Common myeloid progenitor, CD34-positive (primary cell): ENCODE measurements at regions not wholly inside any gene's neighbourhood (a gene's known extent, or its start where the extent isn't known, plus 50 kb on each side); places are given as distances from the start of the nearest gene placed in this dataset.

Source experiments
- CTCF ChIA-PET: fragments of 350-600 bp; sonication (Branson Sonifier 250); formaldehyde crosslinking; loops from one replicate; lab custom pipeline; 2021; ENCODE audit warnings: antibody characterized with exemption; lab: Charles Lee
- POLR2A ChIA-PET: fragments of 350-600 bp; sonication (Branson Sonifier 250); formaldehyde crosslinking; loops from one replicate; lab custom pipeline; 2021; ENCODE audit warnings: antibody characterized with exemption; lab: Charles Lee
- DNase-seq, 3 donors: peaks; one replicate each; pipeline versions ENCODE4 v3.0.0 to v3.0.0-alpha.2; 2013
- H3K27ac ChIP-seq, 2 experiments: 1 replicate in 1 of 2; 2 replicates in 1 of 2; pipeline ENCODE4 v1.7.0; 2013; ENCODE audit warnings: inconsistent platforms in 2 of 2, low read length in 2 of 2, mild to moderate bottlenecking in 2 of 2, low read depth in 1 of 2, moderate library complexity in 1 of 2; ENCODE audit not compliant: severe bottlenecking in 2 of 2, insufficient read depth in 1 of 2, poor library complexity in 1 of 2
- H3K27me3 ChIP-seq, 5 experiments: replicated peaks in 2 of 5; 1 replicate in 3 of 5; 2 replicates in 2 of 5; pipeline versions ENCODE4 v1.6.1 to v1.7.0; 2013; ENCODE audit warnings: low read length in 4 of 5, mild to moderate bottlenecking in 2 of 5, moderate library complexity in 2 of 5, inconsistent platforms in 1 of 5; ENCODE audit not compliant: insufficient read depth in 5 of 5, control insufficient read depth in 4 of 5
- H3K36me3 ChIP-seq, 4 experiments: 1 replicate in 2 of 4; 2 replicates in 2 of 4; pipeline versions ENCODE4 v1.6.1 to v1.7.0; 2013; ENCODE audit warnings: low read length in 3 of 4, control low read depth in 1 of 4, mild to moderate bottlenecking in 1 of 4; ENCODE audit not compliant: control insufficient read depth in 4 of 4, insufficient read depth in 4 of 4
- H3K4me1 ChIP-seq, 4 experiments: 1 replicate in 3 of 4; 2 replicates in 1 of 4; pipeline versions ENCODE4 v1.6.1 to v1.7.1; 2013; ENCODE audit warnings: low read length in 3 of 4, mild to moderate bottlenecking in 3 of 4, control low read depth in 1 of 4, inconsistent platforms in 1 of 4, moderate library complexity in 1 of 4; ENCODE audit not compliant: control insufficient read depth in 4 of 4, insufficient read depth in 4 of 4; ENCODE audit errors: control extremely low read depth in 1 of 4
- H3K4me3 ChIP-seq, 7 experiments: 1 replicate in 4 of 7; 2 replicates in 3 of 7; pipeline versions ENCODE4 v1.5.1 to v1.7.0; 2013; ENCODE audit warnings: mild to moderate bottlenecking in 7 of 7, low read length in 6 of 7, moderate library complexity in 6 of 7, inconsistent platforms in 2 of 7, low read depth in 2 of 7, control low read depth in 1 of 7; ENCODE audit not compliant: insufficient read depth in 4 of 7, control insufficient read depth in 1 of 7; ENCODE audit errors: extremely low read depth in 1 of 7
- H3K9me3 ChIP-seq, 5 experiments: 1 replicate in 4 of 5; 2 replicates in 1 of 5; pipeline versions ENCODE4 v1.6.1 to v1.7.1; 2013; ENCODE audit warnings: low read length in 4 of 5, mild to moderate bottlenecking in 2 of 5, inconsistent platforms in 1 of 5, low read depth in 1 of 5, moderate library complexity in 1 of 5; ENCODE audit not compliant: control insufficient read depth in 4 of 5, insufficient read depth in 2 of 5; ENCODE audit errors: control extremely low read depth in 1 of 5
- WGBS: methylation state at CpG from one replicate; pipeline ENCODE4 v1.1.5; 2013; ENCODE audit not compliant: insufficient coverage; 5-methylcytosine and 5-hydroxymethylcytosine counted together

DNA sequence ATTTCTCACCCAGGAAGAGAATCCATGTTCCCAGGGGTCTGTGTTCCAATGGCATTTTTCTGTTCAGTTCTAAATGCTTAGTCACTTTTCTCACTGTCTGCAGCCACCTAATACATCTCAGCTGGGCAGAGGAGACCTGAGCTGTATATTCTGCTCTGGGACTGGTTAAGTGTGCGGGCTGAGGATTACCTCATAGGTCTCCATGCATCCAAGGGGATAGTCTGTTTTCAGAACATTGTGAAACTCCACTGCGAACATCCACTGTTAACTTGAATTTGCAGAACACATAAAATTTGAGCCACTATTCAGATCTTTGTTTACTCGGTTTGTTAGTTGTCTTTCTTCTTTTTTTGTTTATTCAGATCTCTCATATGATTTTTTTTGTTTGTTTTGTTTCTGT lies 947.1 kb downstream of the TFAP2A start:
- POLR2A ChIA-PET = no interaction called here
- no peaks in the 10 kb centered on the region for H3K36me3 ChIP-seq

DNA sequence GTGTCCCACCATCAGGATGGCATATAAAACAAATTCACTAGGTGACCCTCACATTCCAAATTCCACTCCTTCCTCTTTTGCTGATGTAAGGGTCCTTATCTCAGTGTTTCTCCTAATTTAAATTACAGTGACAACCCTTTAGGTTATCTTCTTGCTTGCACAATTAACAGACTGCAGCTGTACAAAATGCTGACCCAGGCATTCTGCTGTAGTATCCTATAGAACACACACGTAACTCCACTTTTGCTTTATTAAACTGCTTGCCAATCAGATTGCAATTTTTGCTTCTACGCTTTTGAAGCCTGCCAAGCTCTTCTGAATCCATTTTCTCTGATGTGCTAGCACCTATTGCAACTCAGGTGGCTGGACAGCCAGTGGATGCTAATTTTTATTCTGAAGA lies 950.3 kb downstream of the TFAP2A start:
- DNase-seq = no peak
- CTCF ChIA-PET = no interaction called here

More for the DNA sequence above, 947.1 kb downstream of the TFAP2A start:
- Histone ChIP-seq H3K27me3 (no peaks in the 10 kb centered on the region), H3K27ac (no peak overlapping the region), H3K4me3 (no peak overlapping the region), H3K9me3 (no peaks in the 10 kb centered on the region), H3K4me1 (no peaks in the 10 kb centered on the region)
- DNase-seq = no peak
- WGBS = 100% methylated on average over 2 of the region's 3 CpGs
- CTCF ChIA-PET = no interaction called here

DNA sequence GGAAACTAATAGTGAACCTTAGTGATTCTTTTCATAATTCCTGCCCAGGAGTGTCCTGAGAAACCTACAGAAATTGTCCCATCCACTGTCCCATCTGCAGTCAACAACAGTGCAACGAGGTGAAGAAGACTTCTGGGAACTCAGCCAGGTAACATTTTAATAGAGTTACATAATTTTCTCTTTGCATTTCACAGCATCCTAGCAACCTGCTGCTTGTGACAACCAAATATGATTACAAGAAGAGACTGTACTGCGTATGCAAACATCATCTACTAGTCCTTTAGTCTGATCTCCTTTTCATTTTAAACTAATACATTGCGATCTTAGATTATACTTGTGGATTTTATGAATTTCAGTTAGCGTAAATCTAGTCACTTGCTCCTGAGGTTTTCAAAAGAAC lies 951.6 kb downstream of the TFAP2A start:
- no peak for DNase-seq
- Histone ChIP-seq H3K4me1 (no peaks in the 10 kb centered on the region), H3K36me3 (no peaks in the 10 kb centered on the region), H3K9me3 (no peaks in the 10 kb centered on the region), H3K4me3 (no peak overlapping the region), H3K27ac (no peak overlapping the region), H3K27me3 (peaks cover 0 to 1% (median 0%) of the 10 kb centered on the region in 5 experiments)
- WGBS = 95% methylated on average over 3 of the region's 4 CpGs
- ChIA-PET CTCF (no interaction called here), POLR2A (no interaction called here)

More for the DNA sequence above, 950.3 kb downstream of the TFAP2A start:
- Histone ChIP-seq H3K4me3 (no peak overlapping the region), H3K27me3 (no peaks in the 10 kb centered on the region), H3K4me1 (no peaks in the 10 kb centered on the region), H3K36me3 (no peaks in the 10 kb centered on the region), H3K27ac (no peak overlapping the region), H3K9me3 (no peaks in the 10 kb centered on the region)
- 88% methylated on average over 1 of the region's 2 CpGs for WGBS
- POLR2A ChIA-PET = no interaction called here

DNA sequence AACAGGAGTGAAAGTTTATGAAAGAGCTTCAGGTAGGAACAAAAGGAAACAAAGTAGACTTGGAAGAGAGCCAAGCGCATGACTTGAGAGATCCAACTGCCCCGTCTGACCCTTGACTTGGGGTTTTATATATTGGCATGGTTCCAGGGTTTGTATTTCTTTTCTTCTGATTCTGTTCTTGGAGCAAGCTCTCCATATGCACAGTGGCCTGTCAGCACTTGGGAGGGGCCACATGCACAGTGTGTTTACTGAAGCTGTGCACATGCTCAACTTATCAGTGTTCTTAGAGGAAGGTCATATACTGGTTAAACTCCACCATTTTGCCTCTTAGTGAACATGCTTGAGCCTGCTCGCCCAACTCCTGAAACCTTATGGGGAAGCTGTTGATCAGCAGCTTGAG lies 953.7 kb downstream of the TFAP2A start:
- Histone ChIP-seq H3K27me3 (peaks cover 0 to 2% (median 0%) of the 10 kb centered on the region in 5 experiments), H3K9me3 (no peaks in the 10 kb centered on the region), H3K27ac (no peak overlapping the region), H3K36me3 (no peaks in the 10 kb centered on the region), H3K4me1 (no peaks in the 10 kb centered on the region), H3K4me3 (no peak overlapping the region)
- WGBS = 94% methylated on average over 3 of the region's 3 CpGs
- CTCF ChIA-PET = no interaction called here
- POLR2A ChIA-PET = no interaction called here
- DNase-seq = no peak

DNA sequence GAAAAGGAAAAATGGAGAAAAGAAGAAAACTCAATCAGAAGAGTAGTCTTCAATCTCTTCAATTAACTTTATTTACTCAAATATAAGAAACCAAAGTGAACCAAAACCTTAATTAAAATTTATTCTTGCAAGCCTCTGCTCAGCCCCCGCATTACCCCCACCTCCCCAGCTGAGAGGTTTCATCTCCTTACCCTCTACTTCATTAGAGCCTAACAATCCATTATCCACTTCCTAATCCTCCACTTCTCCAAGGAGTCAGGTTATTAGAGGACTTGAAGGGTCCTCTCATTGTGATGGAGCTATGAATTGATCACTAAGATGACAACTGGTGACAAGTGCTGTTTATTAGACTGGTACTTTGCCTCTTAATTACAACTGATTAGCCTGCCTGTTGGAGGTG lies 956.5 kb downstream of the TFAP2A start:
- Histone ChIP-seq H3K36me3 (no peaks in the 10 kb centered on the region), H3K27me3 (peaks cover 0 to 7% (median 0%) of the 10 kb centered on the region in 5 experiments), H3K4me1 (no peaks in the 10 kb centered on the region), H3K4me3 (no peak overlapping the region), H3K9me3 (no peaks in the 10 kb centered on the region), H3K27ac (no peak overlapping the region)
- whole genome bisulfite sequencing = 100% methylated on average over 1 of the region's 1 CpG
- ChIA-PET POLR2A (no interaction called here), CTCF (no interaction called here)
- DNase-seq = no peak

DNA sequence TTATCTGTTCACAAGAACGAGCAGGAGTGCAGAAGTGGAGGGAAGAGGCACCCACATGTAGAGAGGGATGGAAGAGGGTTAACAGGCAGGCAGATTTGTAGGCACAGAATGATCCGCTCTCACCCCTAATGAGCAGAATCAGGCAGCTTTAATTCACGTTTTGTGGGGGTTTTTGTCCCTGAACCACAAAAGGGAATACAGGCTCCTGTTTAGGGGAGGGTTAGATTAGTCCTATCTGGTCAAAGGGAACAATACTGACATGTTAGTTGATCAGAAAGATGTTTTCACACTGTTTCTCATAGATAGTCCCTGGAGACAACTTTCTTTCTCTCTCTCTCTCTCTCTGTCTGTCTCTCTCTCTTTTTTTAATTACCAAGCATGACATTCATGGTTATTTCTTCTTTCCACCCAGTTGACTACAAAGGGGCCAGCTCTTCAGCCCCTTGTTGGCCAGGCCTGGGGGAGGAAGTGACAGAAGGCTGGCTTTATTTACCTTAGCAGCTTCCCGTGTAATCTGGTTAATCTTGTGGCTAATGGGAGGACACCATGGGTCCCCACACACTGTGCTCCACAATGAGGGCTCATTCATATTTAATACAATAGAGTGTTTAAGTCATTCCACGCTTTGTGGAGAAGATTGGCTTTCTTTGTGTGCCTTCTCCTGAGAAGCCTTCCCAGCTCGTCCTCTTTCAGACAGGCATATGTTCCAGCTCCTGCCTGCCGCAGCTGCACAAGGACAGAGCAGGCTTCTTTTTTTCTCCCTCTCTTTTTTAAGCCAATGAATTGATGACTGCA lies 958.8 kb downstream of the TFAP2A start:
- no peaks in the 10 kb centered on the region for H3K36me3 ChIP-seq
- ChIA-PET CTCF (no interaction called here), POLR2A (no interaction called here)
- no peak for DNase-seq
- WGBS = 34% methylated on average over 4 of the region's 7 CpGs
- no peak overlapping the region for H3K27ac ChIP-seq
- H3K4me3 ChIP-seq = no peak overlapping the region
- H3K9me3 ChIP-seq = no peaks in the 10 kb centered on the region
- no peaks in the 10 kb centered on the region for H3K4me1 ChIP-seq
- peaks cover 0 to 7% (median 0%) of the 10 kb centered on the region in 5 experiments for H3K27me3 ChIP-seq

DNA sequence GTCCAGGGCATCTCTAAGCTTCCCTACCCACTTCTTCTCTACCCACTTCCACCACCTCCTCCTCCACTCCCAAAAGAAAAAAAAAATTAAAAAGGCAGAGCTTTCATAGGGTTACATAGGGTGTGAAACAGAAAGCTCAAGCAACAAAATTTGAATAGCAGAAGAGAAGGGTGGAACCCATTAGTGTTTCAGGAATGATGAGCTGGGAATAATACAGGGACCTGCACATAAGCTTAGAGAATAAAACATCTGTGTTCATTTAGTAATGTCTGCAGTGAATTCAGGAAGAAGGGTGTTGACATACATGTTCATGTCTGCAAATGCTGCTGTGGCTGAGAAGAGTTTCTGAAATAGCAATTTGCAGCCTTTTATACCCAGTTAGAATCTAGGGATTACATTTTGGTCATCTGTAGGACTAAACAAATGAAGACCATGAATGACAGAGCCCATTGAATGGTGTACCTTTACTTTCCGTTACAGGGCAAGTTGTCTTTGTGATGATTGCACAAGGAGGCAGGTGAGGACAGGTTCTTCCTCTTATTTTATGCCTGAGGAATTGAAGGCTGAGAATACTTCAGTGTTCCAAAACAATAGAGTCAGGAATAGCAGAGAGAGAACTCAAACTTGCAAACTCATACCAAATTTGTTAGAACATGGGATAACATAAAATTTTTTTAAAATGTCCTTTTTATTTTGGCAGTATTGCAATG lies 975.1 kb downstream of the TFAP2A start:
- DNase-seq = no peak
- POLR2A ChIA-PET = no interaction called here
- no peaks in the 10 kb centered on the region for H3K36me3 ChIP-seq
- 100% methylated on average over 1 of the region's 1 CpG for WGBS
- H3K4me1 ChIP-seq = no peaks in the 10 kb centered on the region
- no peak overlapping the region for H3K4me3 ChIP-seq
- peaks cover 0 to 3% (median 0%) of the 10 kb centered on the region in 5 experiments for H3K9me3 ChIP-seq
- H3K27me3 ChIP-seq = no peaks in the 10 kb centered on the region
- CTCF ChIA-PET = no interaction called here
- H3K27ac ChIP-seq = no peak overlapping the region
